Stimulated activated effector memory CD8-positive, alpha-beta T cell treated with anti-CD3 and anti-CD28 coated beads, Interleukin-12 subunit alpha, Interleukin-12 subunit beta, amount 100 ng/mL, for 72 hours (primary cell): ENCODE measurements at regions not wholly inside any gene's neighbourhood (a gene's known extent, or its start where the extent isn't known, plus 50 kb on each side); places are given as distances from the start of the nearest gene placed in this dataset.
"Not testable (repeated sequence)": the region's sequence is repeated elsewhere in the genome, so short reads cannot be mapped to it uniquely, and the experiment has no call there.

Source experiments
- ATAC-seq: fragments of 150-1000 bp; cut with Tn5 transposase; 2 replicates; pipeline ENCODE4 v1.10.0; 2021
- DNase-seq, 2 donors: peaks; one replicate each; pipeline ENCODE4 v3.0.0; 2021 to 2022; ENCODE audit warnings: low spot score in 2 of 2
- H3K27ac Mint-ChIP-seq: one replicate; pipeline ENCODE4 v1.8.0; 2022; ENCODE audit warnings: mild to moderate bottlenecking, mixed read lengths
- H3K36me3 Mint-ChIP-seq: one replicate; pipeline ENCODE4 v1.8.0; 2022; ENCODE audit warnings: mild to moderate bottlenecking, mixed read lengths
- H3K4me1 Mint-ChIP-seq: one replicate; pipeline ENCODE4 v1.8.0; 2022; ENCODE audit warnings: mixed read lengths
- H3K4me3 Mint-ChIP-seq: one replicate; pipeline ENCODE4 v1.8.0; 2022; ENCODE audit warnings: mild to moderate bottlenecking, mixed read lengths
- H3K9me3 Mint-ChIP-seq: one replicate; pipeline ENCODE4 v1.8.0; 2022; ENCODE audit warnings: mixed read lengths

DNA sequence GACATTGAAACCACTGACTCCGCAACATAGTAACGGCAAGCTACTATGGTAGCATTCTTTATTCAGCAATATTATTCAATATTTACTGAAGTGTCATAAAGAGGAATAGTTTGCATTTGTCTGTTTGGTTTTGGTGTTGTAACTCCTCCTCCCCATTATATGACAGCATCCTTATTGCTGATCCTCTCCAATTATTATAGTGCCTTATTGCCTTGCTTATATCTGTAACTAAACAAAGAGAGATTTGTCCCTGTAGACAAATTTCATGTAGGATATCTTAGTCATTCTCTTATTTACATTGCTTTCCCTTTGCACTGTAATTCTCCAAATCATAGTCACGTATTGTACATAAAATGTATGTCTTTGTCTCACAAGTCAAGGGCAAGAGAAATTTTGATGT lies 1041.2 kb upstream of the ZEB2 start:
- DNase-seq (no peak), ATAC-seq (no peak)
- Mint-ChIP-seq H3K27ac (no peak overlapping the region), H3K4me3 (no peak overlapping the region), H3K36me3 (no peaks in the 10 kb centered on the region), H3K4me1 (no peaks in the 10 kb centered on the region), H3K9me3 (no peaks in the 10 kb centered on the region)

DNA sequence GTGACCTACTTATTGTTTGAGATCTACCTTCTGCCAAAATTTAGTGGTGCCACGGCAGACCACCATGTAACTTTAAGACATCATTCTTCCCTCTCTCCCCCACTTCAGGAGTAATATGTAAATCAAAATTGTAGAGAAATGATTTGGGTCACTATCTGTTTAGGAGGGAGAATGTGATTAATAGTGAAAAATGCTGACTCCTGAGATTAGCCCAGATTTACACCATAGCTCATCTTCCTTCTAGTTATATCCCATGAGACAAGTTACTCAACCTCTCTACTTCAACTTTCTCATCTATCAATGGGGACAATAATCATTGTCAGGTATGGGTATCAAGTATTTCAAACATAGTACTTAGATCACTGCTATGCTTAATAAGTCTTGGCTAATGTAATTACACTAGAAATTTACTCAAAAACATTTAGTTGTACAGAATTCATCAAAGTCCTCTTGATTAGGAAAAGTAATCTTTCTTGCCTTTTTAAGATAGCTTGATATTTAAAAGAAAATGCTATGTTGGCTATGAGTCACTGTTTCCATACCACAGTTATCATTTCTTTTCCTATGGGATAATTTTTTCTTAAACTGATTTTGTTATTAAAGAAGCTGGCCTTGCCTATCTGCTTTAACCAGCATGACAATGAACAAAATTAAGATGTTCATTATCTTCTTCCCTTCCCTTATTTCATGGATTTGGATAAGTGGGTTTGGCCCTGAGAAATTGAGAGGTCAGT lies 1038.9 kb upstream of the ZEB2 start:
- ATAC-seq: no peak
- no peaks in the 10 kb centered on the region for H3K9me3 Mint-ChIP-seq
- no peaks in the 10 kb centered on the region for H3K36me3 Mint-ChIP-seq
- H3K4me3 Mint-ChIP-seq: no peak overlapping the region
- H3K27ac Mint-ChIP-seq: no peak overlapping the region
- DNase-seq: no peak
- no peaks in the 10 kb centered on the region for H3K4me1 Mint-ChIP-seq

GRCh38 chr2:145555360-145555759 lies 1035.4 kb upstream of the ZEB2 start:
- ATAC-seq: no peak
- Mint-ChIP-seq H3K9me3 (no peaks in the 10 kb centered on the region), H3K4me3 (no peak overlapping the region), H3K36me3 (no peaks in the 10 kb centered on the region), H3K4me1 (no peaks in the 10 kb centered on the region), H3K27ac (no peak overlapping the region)
- no peak for DNase-seq

GRCh38 chr2:145551686-145552085 lies 1031.8 kb upstream of the ZEB2 start:
- H3K36me3 Mint-ChIP-seq: no peaks in the 10 kb centered on the region

DNA sequence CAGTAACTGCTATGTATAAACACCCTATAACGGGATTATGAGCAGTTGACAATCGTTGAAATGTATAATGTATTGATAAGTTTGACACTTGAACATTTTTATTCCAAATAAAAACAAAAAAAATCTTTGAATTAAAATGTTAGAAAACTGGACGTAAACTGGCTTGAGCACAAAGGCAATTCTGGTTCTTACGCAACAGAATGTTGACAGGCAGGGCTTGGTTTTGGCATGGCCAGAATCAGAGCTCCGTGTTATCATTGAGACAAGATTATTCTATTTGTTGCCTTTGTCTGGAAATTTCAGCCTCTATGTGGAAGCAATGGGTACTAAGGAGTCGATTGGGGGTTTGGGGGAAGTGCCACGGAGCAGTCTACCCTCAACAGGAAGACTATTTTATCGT lies 1028.6 kb upstream of the ZEB2 start:
- H3K36me3 Mint-ChIP-seq: no peaks in the 10 kb centered on the region
- DNase-seq: no peak
- no peaks in the 10 kb centered on the region for H3K4me1 Mint-ChIP-seq
- ATAC-seq: no peak
- no peaks in the 10 kb centered on the region for H3K9me3 Mint-ChIP-seq
- no peak overlapping the region for H3K27ac Mint-ChIP-seq
- no peak overlapping the region for H3K4me3 Mint-ChIP-seq

More at GRCh38 chr2:145551686-145552085, 1031.8 kb upstream of the ZEB2 start:
- H3K4me1 Mint-ChIP-seq: no peaks in the 10 kb centered on the region
- ATAC-seq (no peak), DNase-seq (no peak)
- H3K9me3 Mint-ChIP-seq: no peaks in the 10 kb centered on the region
- no peak overlapping the region for H3K4me3 Mint-ChIP-seq
- no peak overlapping the region for H3K27ac Mint-ChIP-seq

DNA sequence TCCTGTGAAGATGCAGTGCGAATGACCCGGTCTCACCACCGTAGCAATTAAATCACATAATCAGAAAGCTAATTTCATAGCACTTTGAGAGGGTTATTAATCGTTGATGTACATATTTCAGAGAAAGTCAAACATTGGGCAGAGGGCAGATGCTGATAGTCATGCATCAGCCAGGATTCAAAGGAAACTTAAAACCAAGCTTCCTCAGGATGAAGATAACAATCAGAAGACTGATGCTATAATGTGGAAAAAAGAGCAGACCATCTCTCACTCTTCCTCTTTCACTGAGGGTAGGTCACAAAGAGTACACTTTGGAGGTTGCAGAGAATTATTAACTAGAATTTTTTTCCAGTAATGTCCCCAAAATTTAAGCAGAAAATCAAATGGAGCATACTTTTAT lies 1027.7 kb upstream of the ZEB2 start:
- DNase-seq: no peak
- ATAC-seq: no peak
- no peaks in the 10 kb centered on the region for H3K36me3 Mint-ChIP-seq

GRCh38 chr2:145546091-145546490 lies 1026.2 kb upstream of the ZEB2 start:
- no peak overlapping the region for H3K4me3 Mint-ChIP-seq
- DNase-seq (no peak), ATAC-seq (no peak)
- H3K27ac Mint-ChIP-seq: no peak overlapping the region
- H3K9me3 Mint-ChIP-seq: no peaks in the 10 kb centered on the region
- no peaks in the 10 kb centered on the region for H3K4me1 Mint-ChIP-seq
- no peaks in the 10 kb centered on the region for H3K36me3 Mint-ChIP-seq

More for the DNA sequence above, 1027.7 kb upstream of the ZEB2 start:
- no peaks in the 10 kb centered on the region for H3K4me1 Mint-ChIP-seq
- no peaks in the 10 kb centered on the region for H3K9me3 Mint-ChIP-seq
- H3K27ac Mint-ChIP-seq: no peak overlapping the region
- no peak overlapping the region for H3K4me3 Mint-ChIP-seq

DNA sequence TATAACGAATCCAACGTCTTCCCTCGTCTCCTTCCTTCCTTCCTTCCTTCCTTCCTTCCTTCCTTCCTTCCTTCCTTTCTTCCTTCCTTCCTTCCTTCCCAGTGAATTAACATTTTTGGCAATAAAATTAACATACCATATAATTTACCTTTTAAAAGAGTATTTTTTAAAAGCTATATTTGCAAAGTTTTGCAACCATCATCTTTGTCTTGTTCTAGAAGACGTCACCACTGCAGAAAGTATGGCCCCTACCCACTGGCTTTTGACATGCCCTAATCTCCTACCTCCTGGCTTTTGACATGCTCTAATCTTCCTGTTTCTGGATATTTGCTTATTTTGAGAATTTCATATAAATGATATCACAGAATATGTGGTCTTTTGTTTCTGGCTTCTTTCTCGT lies 1023.9 kb upstream of the ZEB2 start:
- no peak overlapping the region for H3K4me3 Mint-ChIP-seq
- no peaks in the 10 kb centered on the region for H3K4me1 Mint-ChIP-seq
- no peaks in the 10 kb centered on the region for H3K36me3 Mint-ChIP-seq
- DNase-seq (no peak), ATAC-seq (no peak)
- H3K9me3 Mint-ChIP-seq: no peaks in the 10 kb centered on the region
- H3K27ac Mint-ChIP-seq: no peak overlapping the region

DNA sequence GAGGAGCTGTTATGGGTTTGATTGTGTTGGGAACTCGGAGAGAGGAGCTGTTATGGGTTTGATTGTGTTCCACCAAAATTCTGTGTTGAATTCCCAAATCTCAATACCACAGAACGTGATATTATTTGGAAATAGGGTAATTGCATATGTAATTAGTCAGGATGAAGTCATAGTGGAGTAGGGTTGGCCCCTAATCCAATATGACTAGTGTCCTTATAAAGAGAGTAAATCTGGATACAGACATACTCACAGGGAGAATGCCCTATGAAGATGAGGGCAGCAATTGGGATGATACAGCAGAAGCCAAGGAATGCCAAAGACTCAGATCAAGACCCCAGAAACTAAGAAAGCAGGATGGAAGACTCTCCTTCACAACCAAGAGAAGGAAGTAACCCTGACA lies 1023.2 kb upstream of the ZEB2 start:
- no peak overlapping the region for H3K27ac Mint-ChIP-seq
- H3K9me3 Mint-ChIP-seq: no peaks in the 10 kb centered on the region
- ATAC-seq: no peak
- H3K36me3 Mint-ChIP-seq: no peaks in the 10 kb centered on the region
- H3K4me3 Mint-ChIP-seq: no peak overlapping the region
- DNase-seq: no peak
- no peaks in the 10 kb centered on the region for H3K4me1 Mint-ChIP-seq

GRCh38 chr2:145541028-145541427 lies 1021.1 kb upstream of the ZEB2 start:
- Mint-ChIP-seq H3K36me3 (no peaks in the 10 kb centered on the region), H3K4me1 (no peaks in the 10 kb centered on the region), H3K27ac (no peak overlapping the region), H3K4me3 (no peak overlapping the region), H3K9me3 (no peaks in the 10 kb centered on the region)
- ATAC-seq (no peak), DNase-seq (no peak)

- no peaks in the 10 kb centered on the region for H3K4me1 Mint-ChIP-seq
- H3K4me3 Mint-ChIP-seq: no peak overlapping the region
- ATAC-seq (no peak), DNase-seq (no peak)
- H3K9me3 Mint-ChIP-seq: no peaks in the 10 kb centered on the region
- H3K36me3 Mint-ChIP-seq: no peaks in the 10 kb centered on the region
- no peak overlapping the region for H3K27ac Mint-ChIP-seq
Observed at GRCh38 chr2:145538661-145539350, 1018.9 kb upstream of the ZEB2 start.

- Mint-ChIP-seq H3K9me3 (no peaks in the 10 kb centered on the region), H3K4me3 (no peak overlapping the region), H3K36me3 (no peaks in the 10 kb centered on the region), H3K4me1 (no peaks in the 10 kb centered on the region), H3K27ac (no peak overlapping the region)
- DNase-seq: no peak
- ATAC-seq: no peak
Observed at GRCh38 chr2:145530653-145531052, 1010.7 kb upstream of the ZEB2 start.

DNA sequence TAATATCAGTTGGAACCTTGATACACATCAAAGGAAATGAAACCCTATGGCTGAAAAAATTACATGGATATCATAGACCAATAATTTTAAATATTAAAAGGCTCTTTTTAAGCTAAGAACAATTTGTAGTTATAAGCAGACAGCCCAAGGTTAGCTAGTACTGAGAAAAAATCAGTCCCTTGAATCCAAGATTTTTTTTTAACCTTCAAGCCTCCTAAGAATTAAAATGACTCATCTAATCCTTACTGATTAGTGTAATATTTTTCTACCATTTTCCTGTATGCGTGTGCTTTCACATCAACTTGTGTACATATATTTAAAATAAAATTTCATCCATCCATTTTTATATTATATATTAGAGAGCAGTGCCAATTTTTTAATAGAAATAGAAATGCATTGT lies 1004.9 kb upstream of the ZEB2 start:
- ATAC-seq: no peak
- H3K27ac Mint-ChIP-seq: no peak overlapping the region

GRCh38 chr2:145524303-145524702 lies 1004.4 kb upstream of the ZEB2 start:
- DNase-seq: no peak
- Mint-ChIP-seq H3K27ac (no peak overlapping the region), H3K36me3 (no peaks in the 10 kb centered on the region), H3K4me3 (no peak overlapping the region), H3K9me3 (peaks cover 7% of the 10 kb centered on the region), H3K4me1 (no peaks in the 10 kb centered on the region)
- no peak for ATAC-seq

More for the DNA sequence above, 1004.9 kb upstream of the ZEB2 start:
- no peak overlapping the region for H3K4me3 Mint-ChIP-seq
- H3K4me1 Mint-ChIP-seq: no peaks in the 10 kb centered on the region
- no peaks in the 10 kb centered on the region for H3K36me3 Mint-ChIP-seq
- H3K9me3 Mint-ChIP-seq: peaks cover 7% of the 10 kb centered on the region
- no peak for DNase-seq

- not testable (repeated sequence) for H3K36me3 Mint-ChIP-seq, ATAC-seq, H3K4me3 Mint-ChIP-seq, H3K4me1 Mint-ChIP-seq, H3K9me3 Mint-ChIP-seq, H3K27ac Mint-ChIP-seq, DNase-seq
Observed at GRCh38 chr2:145519254-145519653, 999.3 kb upstream of the ZEB2 start.

DNA sequence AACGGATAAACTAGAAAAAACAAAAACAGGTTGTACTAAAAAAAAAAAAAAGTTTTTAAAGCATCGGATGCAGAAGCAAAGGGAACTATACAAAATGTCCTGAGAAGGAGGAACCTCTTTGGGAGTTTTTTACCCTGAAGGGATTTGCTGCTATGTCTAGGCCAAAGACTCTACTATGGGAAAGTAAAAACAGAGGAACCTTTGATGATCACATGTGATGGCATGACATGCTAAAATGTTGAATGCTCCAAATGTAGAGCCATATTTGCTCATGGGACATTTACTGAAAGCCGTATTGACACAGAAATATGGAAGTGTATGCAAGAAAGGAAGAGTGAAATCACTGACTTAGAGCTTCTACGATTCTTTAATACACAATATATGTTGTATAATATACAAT lies 992.0 kb upstream of the ZEB2 start:
- Mint-ChIP-seq H3K27ac (no peak overlapping the region), H3K4me1 (no peaks in the 10 kb centered on the region)

More for the DNA sequence above, 992.0 kb upstream of the ZEB2 start:
- Mint-ChIP-seq H3K9me3 (no peaks in the 10 kb centered on the region), H3K4me3 (no peak overlapping the region), H3K36me3 (no peaks in the 10 kb centered on the region)
- ATAC-seq (no peak), DNase-seq (no peak)
